ENCODE measurements at regions not wholly inside any gene's neighbourhood (a gene's known extent, or its start where the extent isn't known, plus 50 kb on each side); places are given as distances from the start of the nearest gene placed in this dataset.

- TF ChIP-seq CTCF (IDR thresholded peaks at IDR 0.05; ENCODE audit: low read length), result no peak
- TF ChIP-seq EZH2 (optimal IDR thresholded peaks at IDR 0.05; ENCODE audit: low read depth, low read length), result no peak
- TF ChIP-seq EZH2phosphoT487 (IDR thresholded peaks at IDR 0.05; ENCODE audit: low read length), result no peak
Observed at GRCh38 chr22:48857202-48857805, 970.4 kb downstream of the BRD1 start.

Data from MM.1S (cell line).